GM12875 (cell line): ENCODE measurements at regions not wholly inside any gene's neighbourhood (a gene's known extent, or its start where the extent isn't known, plus 50 kb on each side); places are given as distances from the start of the nearest gene placed in this dataset.

Experiments used
- H3K4me3 ChIP-seq: one replicate; pipeline ENCODE4 v1.5.1; 2011; ENCODE audit warnings: low read depth, low read length, control low read depth
- TF ChIP-seq, protein P1 (sequence below): IDR thresholded peaks from 2 replicates; pipeline ENCODE4 v1.5.1; 2011; ENCODE audit warnings: low read depth, mild to moderate bottlenecking, control low read depth, inconsistent platforms, low read length, moderate library complexity, borderline replicate concordance; ENCODE audit not compliant: insufficient read depth

DNA sequence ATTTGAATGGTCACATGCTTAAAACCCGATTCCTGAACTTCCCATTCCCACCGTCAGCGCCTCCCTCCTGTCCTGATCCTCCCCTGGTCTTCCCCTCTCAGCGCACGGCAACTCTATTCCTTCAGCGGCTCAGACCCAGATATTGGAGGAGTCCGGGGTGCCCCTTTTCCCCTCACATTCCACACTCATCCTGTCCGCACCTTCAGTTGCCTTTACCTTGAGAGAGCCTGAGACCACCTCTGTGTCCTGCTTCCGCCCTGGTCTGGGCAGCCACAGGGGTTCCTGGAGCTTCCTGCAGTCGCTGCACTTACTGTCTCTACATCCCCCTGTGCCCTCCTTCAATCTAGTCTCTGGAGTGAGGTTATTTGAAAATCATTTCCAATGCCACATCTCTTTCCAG lies 193.4 kb downstream of the BCAS1 start:
- no peak overlapping the region for H3K4me3 ChIP-seq
- TF ChIP-seq, protein P1, sequence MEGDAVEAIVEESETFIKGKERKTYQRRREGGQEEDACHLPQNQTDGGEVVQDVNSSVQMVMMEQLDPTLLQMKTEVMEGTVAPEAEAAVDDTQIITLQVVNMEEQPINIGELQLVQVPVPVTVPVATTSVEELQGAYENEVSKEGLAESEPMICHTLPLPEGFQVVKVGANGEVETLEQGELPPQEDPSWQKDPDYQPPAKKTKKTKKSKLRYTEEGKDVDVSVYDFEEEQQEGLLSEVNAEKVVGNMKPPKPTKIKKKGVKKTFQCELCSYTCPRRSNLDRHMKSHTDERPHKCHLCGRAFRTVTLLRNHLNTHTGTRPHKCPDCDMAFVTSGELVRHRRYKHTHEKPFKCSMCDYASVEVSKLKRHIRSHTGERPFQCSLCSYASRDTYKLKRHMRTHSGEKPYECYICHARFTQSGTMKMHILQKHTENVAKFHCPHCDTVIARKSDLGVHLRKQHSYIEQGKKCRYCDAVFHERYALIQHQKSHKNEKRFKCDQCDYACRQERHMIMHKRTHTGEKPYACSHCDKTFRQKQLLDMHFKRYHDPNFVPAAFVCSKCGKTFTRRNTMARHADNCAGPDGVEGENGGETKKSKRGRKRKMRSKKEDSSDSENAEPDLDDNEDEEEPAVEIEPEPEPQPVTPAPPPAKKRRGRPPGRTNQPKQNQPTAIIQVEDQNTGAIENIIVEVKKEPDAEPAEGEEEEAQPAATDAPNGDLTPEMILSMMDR, result no peak

DNA sequence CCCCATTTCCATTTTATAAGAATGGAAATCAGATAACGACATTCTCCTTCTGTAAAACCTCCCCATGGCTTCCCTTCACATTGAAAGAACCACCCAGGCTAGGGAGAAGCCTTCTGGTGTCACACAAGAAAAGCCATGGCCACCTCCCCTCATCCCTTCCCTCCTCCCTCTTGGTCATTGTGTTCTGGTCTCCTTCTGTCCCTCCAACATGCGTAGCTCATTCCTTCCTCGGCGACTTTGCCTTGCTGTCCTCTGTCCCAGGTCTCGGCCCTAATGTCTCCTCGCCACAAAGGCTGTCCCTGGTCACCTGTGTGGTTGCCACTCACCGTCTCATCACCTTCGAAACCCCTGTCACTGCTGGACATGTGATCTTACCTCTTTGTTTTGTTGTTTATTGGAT lies 193.9 kb downstream of the BCAS1 start:
- TF ChIP-seq, protein P1, result no peak
- no peak overlapping the region for H3K4me3 ChIP-seq

DNA sequence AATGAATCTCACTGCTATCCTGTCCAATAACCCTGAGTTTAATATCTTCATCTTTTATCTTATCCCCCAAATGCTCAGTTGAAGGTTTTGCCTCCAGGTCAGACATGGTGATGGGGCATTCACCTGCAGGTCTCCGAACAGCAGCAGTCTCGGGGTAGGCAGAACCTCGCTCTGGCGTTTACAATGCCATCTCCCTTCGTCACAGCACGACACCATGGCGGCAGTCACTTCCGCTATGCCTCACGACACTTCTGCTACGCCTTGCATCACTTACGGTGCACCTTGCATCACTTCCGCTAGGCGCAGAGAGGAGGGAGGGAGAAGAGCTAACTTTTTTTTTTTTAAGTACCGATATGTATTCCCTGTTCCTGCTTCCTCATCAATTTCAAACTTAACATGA lies 194.9 kb downstream of the BCAS1 start:
- no peak overlapping the region for H3K4me3 ChIP-seq
- TF ChIP-seq, protein P1, result no peak

DNA sequence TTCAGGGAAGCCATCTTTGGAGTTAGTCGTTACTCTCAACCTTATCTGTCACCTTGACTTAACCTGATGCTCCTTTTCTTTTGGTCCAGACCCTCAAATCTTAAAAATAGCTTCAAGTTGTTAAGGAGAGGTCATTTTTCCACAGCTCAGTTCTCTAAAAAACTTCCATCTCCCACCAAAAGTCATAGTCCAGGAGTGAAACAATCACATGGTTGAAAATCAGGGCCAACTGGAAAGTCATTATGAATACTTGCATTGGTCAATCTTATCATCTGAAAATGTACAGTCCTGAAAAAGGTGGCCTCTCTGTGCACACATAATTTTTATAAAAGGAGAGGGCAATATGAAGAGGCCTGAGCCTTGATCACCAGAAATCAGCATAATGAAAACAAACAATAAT lies 195.7 kb downstream of the BCAS1 start:
- H3K4me3 ChIP-seq, result no peak overlapping the region
- TF ChIP-seq, protein P1, result no peak

DNA sequence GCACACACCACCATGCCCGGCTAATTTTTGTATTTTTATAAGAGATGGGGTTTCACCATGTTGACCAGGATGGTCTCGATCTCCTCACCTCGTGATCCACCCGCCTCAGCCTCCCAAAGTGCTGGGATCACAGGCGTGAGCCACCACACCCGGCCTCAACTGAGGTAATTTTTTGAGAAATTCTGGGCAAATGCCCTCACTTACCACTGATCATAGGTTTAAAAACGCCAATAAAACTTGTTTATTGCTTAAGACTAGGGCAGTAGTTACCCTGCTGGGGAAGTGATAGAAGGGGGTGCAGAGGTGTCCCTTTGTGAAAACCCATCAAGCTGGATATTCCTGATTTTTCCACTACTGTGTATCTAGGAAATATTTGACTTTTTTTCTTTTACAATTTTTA lies 196.3 kb downstream of the BCAS1 start:
- TF ChIP-seq, protein P1, result no peak

DNA sequence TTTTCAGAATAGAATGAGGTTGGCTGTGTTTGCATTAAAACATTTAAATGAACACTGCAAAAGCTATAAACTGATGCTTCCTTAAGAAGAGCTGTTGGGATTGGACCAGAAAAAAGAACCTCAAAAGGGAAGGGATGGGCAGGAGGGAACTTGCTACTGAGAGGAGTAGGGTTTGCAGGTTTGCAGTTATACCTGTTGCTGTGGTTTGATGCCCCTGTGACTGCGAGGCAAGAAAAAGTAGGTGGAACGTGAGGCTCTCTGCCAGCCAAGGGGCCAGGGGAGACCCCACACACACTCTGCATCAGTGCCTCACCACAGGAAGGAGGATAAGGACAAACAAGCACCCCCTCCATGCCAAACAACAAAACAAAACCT lies 197.2 kb downstream of the BCAS1 start:
- TF ChIP-seq, protein P1, result no peak
- H3K4me3 ChIP-seq, result no peak overlapping the region

More for the DNA sequence above, 196.3 kb downstream of the BCAS1 start:
- H3K4me3 ChIP-seq, result no peak overlapping the region

DNA sequence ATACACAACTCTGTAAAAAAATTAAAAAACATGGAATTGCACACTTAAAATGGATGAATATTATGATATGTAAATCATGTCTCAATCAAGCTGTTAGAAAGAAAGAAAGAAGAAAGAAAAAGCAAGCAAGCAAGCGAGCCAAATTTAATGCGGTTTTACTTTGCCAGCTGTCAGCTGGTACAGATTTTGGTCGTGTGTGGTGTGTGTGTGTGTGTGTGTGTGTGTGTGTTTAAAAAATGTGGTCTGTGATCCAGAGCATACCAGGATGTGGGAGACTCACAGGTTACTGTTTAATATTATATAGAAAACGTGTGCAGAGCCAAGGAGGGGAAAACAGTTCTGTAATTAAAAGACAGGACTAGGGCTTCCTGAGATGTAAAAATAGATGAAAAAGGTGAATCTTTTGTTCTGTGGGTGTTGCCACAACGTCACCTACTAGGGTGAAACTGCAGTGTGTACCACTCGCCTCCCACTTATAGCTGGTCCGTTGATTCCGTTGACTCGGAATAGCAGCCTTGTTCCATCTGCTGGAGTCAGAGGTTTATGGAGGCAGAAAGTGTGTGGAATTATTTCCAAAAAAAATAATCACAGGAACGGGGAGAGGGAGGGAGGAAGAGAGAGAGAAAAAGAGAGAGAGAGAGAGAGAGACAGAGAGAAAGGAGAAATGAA lies 197.7 kb downstream of the BCAS1 start:
- TF ChIP-seq, protein P1, result no peak
- H3K4me3 ChIP-seq, result no peak overlapping the region
